OCI-LY1 (cell line): ENCODE measurements at regions not wholly inside any gene's neighbourhood (a gene's known extent, or its start where the extent isn't known, plus 50 kb on each side); places are given as distances from the start of the nearest gene placed in this dataset.
A peak's percentile ranks its signal among the peaks of the same experiment; 100 is the strongest.
"Not testable (repeated sequence)": the region's sequence is repeated elsewhere in the genome, so short reads cannot be mapped to it uniquely, and the experiment has no call there.

Experiments
- H2AFZ ChIP-seq: fragments of 200-600 bp; sonication (generic), shearing (Covaris generic); 2 replicates; pipeline ENCODE4 v1.6.0; 2014; ENCODE audit warnings: antibody characterized with exemption, mild to moderate bottlenecking, low read length
- H3F3A ChIP-seq: fragments of 200-600 bp; sonication (generic), shearing (Covaris generic); 2 replicates; pipeline ENCODE4 v1.6.0; 2014; ENCODE audit warnings: mild to moderate bottlenecking, antibody characterized with exemption, low read length, moderate library complexity; ENCODE audit not compliant: insufficient read depth
- H3K27ac ChIP-seq: fragments of 200-600 bp; sonication (generic); 2 replicates; pipeline ENCODE4 v1.5.1; 2014; ENCODE audit warnings: low read length, mixed run types, mild to moderate bottlenecking, low read depth; ENCODE audit not compliant: poor library complexity, severe bottlenecking
- H3K27me3 ChIP-seq: fragments of 200-600 bp; sonication (generic); 2 replicates; pipeline ENCODE4 v1.6.0; 2014; ENCODE audit warnings: antibody characterized with exemption, mild to moderate bottlenecking, low read length, moderate library complexity; ENCODE audit not compliant: insufficient read depth
- H3K36me3 ChIP-seq: fragments of 200-600 bp; sonication (generic); 2 replicates; pipeline ENCODE4 v1.6.1; 2014; ENCODE audit warnings: mild to moderate bottlenecking, antibody characterized with exemption, low read length, moderate library complexity, mixed read lengths; ENCODE audit not compliant: insufficient read depth
- H3K4me1 ChIP-seq: fragments of 200-600 bp; sonication (generic); 2 replicates; pipeline ENCODE4 v1.5.1; 2014; ENCODE audit warnings: mild to moderate bottlenecking, low read length, moderate library complexity; ENCODE audit not compliant: insufficient read depth, severe bottlenecking
- H3K4me2 ChIP-seq: fragments of 200-600 bp; sonication (generic), shearing (Covaris generic); 2 replicates; pipeline ENCODE4 v1.6.1; 2014; ENCODE audit warnings: low read length
- H3K4me3 ChIP-seq: fragments of 200-600 bp; sonication (generic); 2 replicates; pipeline ENCODE4 v1.5.1; 2014; ENCODE audit warnings: low read length, low read depth, mild to moderate bottlenecking, mixed read lengths; ENCODE audit not compliant: poor library complexity, severe bottlenecking
- H3K79me2 ChIP-seq: fragments of 200-600 bp; shearing (Covaris generic); 2 replicates; pipeline ENCODE4 v1.6.1; 2016; ENCODE audit warnings: mixed run types, low read length, mixed read lengths; ENCODE audit not compliant: insufficient read depth
- H3K9ac ChIP-seq: fragments of 200-600 bp; sonication (generic), shearing (Covaris generic); 2 replicates; pipeline ENCODE4 v1.6.1; 2014; ENCODE audit warnings: mild to moderate bottlenecking, low read length, mixed read lengths
- H3K9me2 ChIP-seq: fragments of 200-600 bp; sonication (generic), shearing (Covaris generic); 2 replicates; pipeline ENCODE4 v1.6.1; 2014; ENCODE audit warnings: low read depth, mild to moderate bottlenecking, low read length, mixed read lengths
- H3K9me3 ChIP-seq: fragments of 200-600 bp; shearing (Covaris generic); 2 replicates; pipeline ENCODE4 v1.6.1; 2014; ENCODE audit warnings: low read length, mixed read lengths
- H4K20me1 ChIP-seq: fragments of 200-600 bp; sonication (generic), shearing (Covaris generic); 2 replicates; pipeline ENCODE4 v1.6.0; 2016; ENCODE audit warnings: mild to moderate bottlenecking, low read length; ENCODE audit not compliant: insufficient read depth
- CTCF ChIP-seq: fragments of 200-600 bp; sonication (generic), shearing (Covaris generic); IDR thresholded peaks from 2 replicates; pipeline ENCODE4 v1.5.1; 2017; ENCODE audit warnings: mild to moderate bottlenecking, antibody characterized with exemption, low read length, moderate library complexity, mixed read lengths
- EZH2 ChIP-seq: fragments of 200-600 bp; sonication (generic), shearing (Covaris generic); IDR thresholded peaks from 2 replicates; pipeline ENCODE4 v1.8.0; 2017; ENCODE audit warnings: borderline replicate concordance, mixed run types, mild to moderate bottlenecking, antibody characterized with exemption, low read length, moderate library complexity, mixed read lengths

GRCh38 chr14:106185837-106186233, 659.5 kb downstream of the TMEM121 start:
- no peaks in the 10 kb centered on the region for H3K36me3 ChIP-seq
- no peak overlapping the region for H3K4me2 ChIP-seq
- no peak overlapping the region for H3K9ac ChIP-seq
- H3K27ac ChIP-seq = no peak overlapping the region
- no peaks in the 10 kb centered on the region for H3K79me2 ChIP-seq
- no peaks in the 10 kb centered on the region for H4K20me1 ChIP-seq
- H3K9me3 ChIP-seq = no peaks in the 10 kb centered on the region
- H3K4me3 ChIP-seq = no peak overlapping the region
- no peaks in the 10 kb centered on the region for H3K4me1 ChIP-seq
- H2AFZ ChIP-seq = no peak overlapping the region
- no peaks in the 10 kb centered on the region for H3F3A ChIP-seq
- TF ChIP-seq EZH2 (no peak), CTCF (peak; percentile 48)
- no peaks in the 10 kb centered on the region for H3K9me2 ChIP-seq
- H3K27me3 ChIP-seq = no peaks in the 10 kb centered on the region

GRCh38 chr14:106187216-106187615, 660.8 kb downstream of the TMEM121 start:
- Histone ChIP-seq H3K9me2 (no peaks in the 10 kb centered on the region), H3F3A (no peaks in the 10 kb centered on the region), H3K36me3 (no peaks in the 10 kb centered on the region), H2AFZ (no peak overlapping the region), H3K79me2 (no peaks in the 10 kb centered on the region), H3K9ac (no peak overlapping the region), H3K27ac (no peak overlapping the region), H3K4me2 (no peak overlapping the region), H4K20me1 (no peaks in the 10 kb centered on the region), H3K4me1 (no peaks in the 10 kb centered on the region), H3K27me3 (no peaks in the 10 kb centered on the region), H3K9me3 (no peaks in the 10 kb centered on the region), H3K4me3 (no peak overlapping the region)
- TF ChIP-seq CTCF = no peak
- TF ChIP-seq EZH2 = no peak

GRCh38 chr14:106192701-106193100, 666.3 kb downstream of the TMEM121 start:
- not testable (repeated sequence) for H3K27me3 ChIP-seq

GRCh38 chr14:106196459-106196858, 670.1 kb downstream of the TMEM121 start:
- not testable (repeated sequence) for H3K9ac ChIP-seq, H3K4me2 ChIP-seq

More at GRCh38 chr14:106192701-106193100, 666.3 kb downstream of the TMEM121 start:
- H3K79me2 ChIP-seq, H3K27ac ChIP-seq, H3K9me3 ChIP-seq, H3K4me1 ChIP-seq, H2AFZ ChIP-seq, H4K20me1 ChIP-seq, H3K36me3 ChIP-seq, H3K9me2 ChIP-seq, H3K9ac ChIP-seq, H3F3A ChIP-seq, H3K4me3 ChIP-seq, H3K4me2 ChIP-seq: not testable (repeated sequence)

GRCh38 chr14:106197264-106197663, 670.9 kb downstream of the TMEM121 start:
- not testable (repeated sequence) for H3K4me1 ChIP-seq, H2AFZ ChIP-seq, H3K27me3 ChIP-seq, H3K9me2 ChIP-seq, H3K9me3 ChIP-seq, H3K4me2 ChIP-seq, H4K20me1 ChIP-seq, H3K36me3 ChIP-seq, H3K9ac ChIP-seq, H3K4me3 ChIP-seq, H3F3A ChIP-seq, H3K27ac ChIP-seq, H3K79me2 ChIP-seq

More at GRCh38 chr14:106196459-106196858, 670.1 kb downstream of the TMEM121 start:
- H3K27me3 ChIP-seq, H3K79me2 ChIP-seq, H3K4me1 ChIP-seq, H4K20me1 ChIP-seq, H3K9me3 ChIP-seq, H3K9me2 ChIP-seq, H3K36me3 ChIP-seq, H3K4me3 ChIP-seq, H3F3A ChIP-seq, H2AFZ ChIP-seq, H3K27ac ChIP-seq: not testable (repeated sequence)
- peak; percentile 31; the same call in 1 of the 2 replicates for TF ChIP-seq CTCF
